ENCODE measurements at regions not wholly inside any gene's neighbourhood (a gene's known extent, or its start where the extent isn't known, plus 50 kb on each side); places are given as distances from the start of the nearest gene placed in this dataset.
"Not testable (repeated sequence)": the region's sequence is repeated elsewhere in the genome, so short reads cannot be mapped to it uniquely, and the experiment has no call there.

DNA sequence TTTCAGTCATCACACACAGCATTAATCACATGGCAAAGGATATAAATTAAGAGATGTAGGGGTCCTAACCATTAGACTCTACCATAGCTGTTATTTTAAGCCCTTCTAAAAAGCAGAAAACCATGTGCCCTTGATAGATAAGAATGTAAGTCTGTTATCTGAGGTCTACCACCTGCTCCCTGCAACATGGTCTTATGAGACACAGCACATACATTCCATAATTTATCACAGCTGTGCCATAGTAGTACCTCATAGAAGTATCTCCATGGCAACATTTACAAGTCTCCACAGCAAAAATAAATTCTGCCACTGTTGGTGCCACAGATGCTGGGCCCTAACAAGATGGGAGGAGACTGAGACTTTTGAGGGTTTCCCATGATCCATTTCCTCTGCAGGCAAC is 265.4 kb downstream of the KDM5D start:
- H3K4me3 ChIP-seq (ENCODE audit: low read depth, low read length), result no peak overlapping the region

GRCh38 chrY:19477959-19478358 is 266.6 kb downstream of the KDM5D start:
- Histone ChIP-seq H3K4me1 (ENCODE audit: control insufficient read depth, insufficient read depth, low read length) (no peaks in the 10 kb centered on the region), H3K4me3 (ENCODE audit: low read depth, low read length) (no peak overlapping the region)
- WGBS (ENCODE audit: insufficient coverage), result no CpG with 5 or more reads among the region's 1 CpG

More for the DNA sequence above, 265.4 kb downstream of the KDM5D start:
- H3K27me3 ChIP-seq (ENCODE audit: control insufficient read depth, insufficient read depth, low read length), result no peaks in the 10 kb centered on the region
- H3K9me3 ChIP-seq (ENCODE audit: control insufficient read depth, insufficient read depth, low read length), result no peaks in the 10 kb centered on the region
- no peaks in the 10 kb centered on the region for H3K36me3 ChIP-seq (ENCODE audit: control insufficient read depth, insufficient read depth, low read length)
- no peak for DNase-seq (ENCODE audit: low read depth in 4 of 6, low spot score in 6 of 6)
- no peaks in the 10 kb centered on the region for H3K4me1 ChIP-seq (ENCODE audit: control insufficient read depth, insufficient read depth, low read length)
- H3K27ac ChIP-seq (ENCODE audit: low read depth, low read length), result no peak overlapping the region

GRCh38 chrY:19465809-19466208 is 278.7 kb downstream of the KDM5D start:
- no peaks in the 10 kb centered on the region for H3K4me1 ChIP-seq (ENCODE audit: control insufficient read depth, insufficient read depth, low read length)
- no peak overlapping the region for H3K27ac ChIP-seq (ENCODE audit: low read depth, low read length)
- no peak for DNase-seq (ENCODE audit: low read depth in 4 of 6, low spot score in 6 of 6)
- H3K4me3 ChIP-seq (ENCODE audit: low read depth, low read length), result no peak overlapping the region
- H3K9me3 ChIP-seq (ENCODE audit: control insufficient read depth, insufficient read depth, low read length), result no peaks in the 10 kb centered on the region
- H3K27me3 ChIP-seq (ENCODE audit: control insufficient read depth, insufficient read depth, low read length), result no peaks in the 10 kb centered on the region
- H3K36me3 ChIP-seq (ENCODE audit: control insufficient read depth, insufficient read depth, low read length), result no peaks in the 10 kb centered on the region

More at GRCh38 chrY:19477959-19478358, 266.6 kb downstream of the KDM5D start:
- no peak overlapping the region for H3K27ac ChIP-seq (ENCODE audit: low read depth, low read length)
- no peak for DNase-seq (ENCODE audit: low read depth in 4 of 6, low spot score in 6 of 6)
- no peaks in the 10 kb centered on the region for H3K36me3 ChIP-seq (ENCODE audit: control insufficient read depth, insufficient read depth, low read length)
- H3K9me3 ChIP-seq (ENCODE audit: control insufficient read depth, insufficient read depth, low read length), result no peaks in the 10 kb centered on the region
- no peaks in the 10 kb centered on the region for H3K27me3 ChIP-seq (ENCODE audit: control insufficient read depth, insufficient read depth, low read length)

- Histone ChIP-seq H3K27ac (ENCODE audit: low read depth, low read length) (no peak overlapping the region), H3K4me1 (ENCODE audit: control insufficient read depth, insufficient read depth, low read length) (no peaks in the 10 kb centered on the region), H3K27me3 (ENCODE audit: control insufficient read depth, insufficient read depth, low read length) (no peaks in the 10 kb centered on the region), H3K36me3 (ENCODE audit: control insufficient read depth, insufficient read depth, low read length) (no peaks in the 10 kb centered on the region), H3K4me3 (ENCODE audit: low read depth, low read length) (no peak overlapping the region), H3K9me3 (ENCODE audit: control insufficient read depth, insufficient read depth, low read length) (no peaks in the 10 kb centered on the region)
- no peak for DNase-seq (ENCODE audit: low read depth in 4 of 6, low spot score in 6 of 6)
Measured at GRCh38 chrY:19456855-19457448, 287.6 kb downstream of the KDM5D start.

- no peaks in the 10 kb centered on the region for H3K36me3 ChIP-seq (ENCODE audit: control insufficient read depth, insufficient read depth, low read length)
- peak in 2 of 6 donors; percentile 2 to 19 for DNase-seq (ENCODE audit: low read depth in 4 of 6, low spot score in 6 of 6)
- no peaks in the 10 kb centered on the region for H3K9me3 ChIP-seq (ENCODE audit: control insufficient read depth, insufficient read depth, low read length)
- no CpG with 5 or more reads among the region's 4 CpGs for WGBS (ENCODE audit: insufficient coverage)
- no peak overlapping the region for H3K27ac ChIP-seq (ENCODE audit: low read depth, low read length)
- H3K4me1 ChIP-seq (ENCODE audit: control insufficient read depth, insufficient read depth, low read length), result no peaks in the 10 kb centered on the region
- no peaks in the 10 kb centered on the region for H3K27me3 ChIP-seq (ENCODE audit: control insufficient read depth, insufficient read depth, low read length)
- H3K4me3 ChIP-seq (ENCODE audit: low read depth, low read length), result no peak overlapping the region
Measured at GRCh38 chrY:19433059-19433458, 311.5 kb downstream of the KDM5D start.

DNA sequence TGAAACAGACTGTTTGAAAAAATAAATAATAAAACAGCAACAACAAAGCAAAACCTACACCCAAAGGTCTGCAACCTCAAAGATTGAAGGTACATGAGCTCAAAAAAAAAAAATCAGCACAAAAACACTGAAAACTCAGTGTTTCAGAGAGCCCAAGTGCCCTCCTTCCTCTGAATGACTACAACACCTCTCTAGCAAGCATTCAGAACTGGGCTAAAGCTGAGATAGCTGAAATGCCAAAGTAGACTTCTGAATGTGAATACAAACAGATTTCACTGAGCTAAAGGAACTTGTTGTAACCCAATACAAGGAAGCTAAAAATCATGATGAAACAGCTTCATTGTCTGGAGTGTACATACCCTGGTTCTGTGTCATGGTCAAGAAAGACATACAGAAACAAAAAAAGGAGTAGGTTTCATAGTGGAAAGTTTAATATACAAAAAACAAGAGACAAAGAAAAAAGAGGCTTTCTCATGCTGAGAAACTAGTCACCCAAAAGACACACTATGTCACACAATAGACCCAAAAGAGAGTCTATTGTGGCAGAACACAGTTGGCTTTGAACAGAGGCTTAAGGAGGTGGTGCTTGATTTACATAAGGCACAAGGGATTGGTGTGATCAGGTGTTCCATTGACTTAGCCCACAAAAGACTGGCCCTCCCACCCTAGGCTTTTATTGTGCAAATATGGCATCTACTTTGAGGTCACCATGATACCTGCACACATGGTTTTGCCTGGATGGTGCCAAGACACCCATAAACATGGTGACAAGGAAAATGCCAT is 316.6 kb downstream of the KDM5D start:
- Histone ChIP-seq H3K9me3 (ENCODE audit: control insufficient read depth, insufficient read depth, low read length) (no peaks in the 10 kb centered on the region), H3K27me3 (ENCODE audit: control insufficient read depth, insufficient read depth, low read length) (no peaks in the 10 kb centered on the region), H3K27ac (ENCODE audit: low read depth, low read length) (no peak overlapping the region), H3K4me3 (ENCODE audit: low read depth, low read length) (no peak overlapping the region), H3K4me1 (ENCODE audit: control insufficient read depth, insufficient read depth, low read length) (no peaks in the 10 kb centered on the region), H3K36me3 (ENCODE audit: control insufficient read depth, insufficient read depth, low read length) (no peaks in the 10 kb centered on the region)
- DNase-seq (ENCODE audit: low read depth in 4 of 6, low spot score in 6 of 6), result no peak

DNA sequence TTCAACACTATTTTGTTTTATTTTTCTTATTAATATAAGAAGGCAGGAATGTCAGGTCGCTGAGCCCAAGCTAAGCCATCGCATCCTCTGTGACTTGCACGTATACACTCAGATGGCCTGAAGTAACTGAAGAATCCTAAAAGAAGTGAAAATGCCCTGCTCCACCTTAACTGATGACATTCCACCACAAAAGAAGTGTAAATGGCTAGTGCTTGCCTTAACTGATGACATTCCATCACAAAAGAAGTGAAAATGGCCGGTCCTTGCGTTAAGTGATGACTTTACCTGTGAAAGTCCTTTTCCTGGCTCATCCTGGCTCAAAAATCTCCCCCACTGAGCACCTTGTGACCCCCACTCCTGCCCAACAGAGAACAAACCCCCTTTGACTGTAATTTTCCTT is 317.3 kb downstream of the KDM5D start:
- not testable (repeated sequence) for H3K4me3 ChIP-seq (ENCODE audit: low read depth, low read length); H3K36me3 ChIP-seq (ENCODE audit: control insufficient read depth, insufficient read depth, low read length); H3K4me1 ChIP-seq (ENCODE audit: control insufficient read depth, insufficient read depth, low read length); H3K9me3 ChIP-seq (ENCODE audit: control insufficient read depth, insufficient read depth, low read length); DNase-seq (ENCODE audit: low read depth in 4 of 6, low spot score in 6 of 6); H3K27me3 ChIP-seq (ENCODE audit: control insufficient read depth, insufficient read depth, low read length); H3K27ac ChIP-seq (ENCODE audit: low read depth, low read length)
- no CpG with 5 or more reads among the region's 5 CpGs for WGBS (ENCODE audit: insufficient coverage)

- no peaks in the 10 kb centered on the region for H3K4me1 ChIP-seq (ENCODE audit: control insufficient read depth, insufficient read depth, low read length)
- H3K27me3 ChIP-seq (ENCODE audit: control insufficient read depth, insufficient read depth, low read length), result no peaks in the 10 kb centered on the region
- H3K4me3 ChIP-seq (ENCODE audit: low read depth, low read length), result no peak overlapping the region
- no peak for DNase-seq (ENCODE audit: low read depth in 4 of 6, low spot score in 6 of 6)
- H3K27ac ChIP-seq (ENCODE audit: low read depth, low read length), result no peak overlapping the region
- no peaks in the 10 kb centered on the region for H3K9me3 ChIP-seq (ENCODE audit: control insufficient read depth, insufficient read depth, low read length)
- no CpG with 5 or more reads among the region's 3 CpGs for WGBS (ENCODE audit: insufficient coverage)
- no peaks in the 10 kb centered on the region for H3K36me3 ChIP-seq (ENCODE audit: control insufficient read depth, insufficient read depth, low read length)
Measured at GRCh38 chrY:19410980-19411766, 333.4 kb downstream of the KDM5D start.

- H3K36me3 ChIP-seq (ENCODE audit: control insufficient read depth, insufficient read depth, low read length), result no peaks in the 10 kb centered on the region
- no peak for DNase-seq (ENCODE audit: low read depth in 4 of 6, low spot score in 6 of 6)
- H3K4me3 ChIP-seq (ENCODE audit: low read depth, low read length), result no peak overlapping the region
- H3K27ac ChIP-seq (ENCODE audit: low read depth, low read length), result no peak overlapping the region
- H3K27me3 ChIP-seq (ENCODE audit: control insufficient read depth, insufficient read depth, low read length), result no peaks in the 10 kb centered on the region
- no peaks in the 10 kb centered on the region for H3K4me1 ChIP-seq (ENCODE audit: control insufficient read depth, insufficient read depth, low read length)
- no peaks in the 10 kb centered on the region for H3K9me3 ChIP-seq (ENCODE audit: control insufficient read depth, insufficient read depth, low read length)
Measured at GRCh38 chrY:19406246-19406645, 338.3 kb downstream of the KDM5D start.

GRCh38 chrY:19405598-19405997 is 338.9 kb downstream of the KDM5D start:
- Histone ChIP-seq H3K27me3 (ENCODE audit: control insufficient read depth, insufficient read depth, low read length) (no peaks in the 10 kb centered on the region), H3K27ac (ENCODE audit: low read depth, low read length) (no peak overlapping the region), H3K36me3 (ENCODE audit: control insufficient read depth, insufficient read depth, low read length) (no peaks in the 10 kb centered on the region), H3K9me3 (ENCODE audit: control insufficient read depth, insufficient read depth, low read length) (no peaks in the 10 kb centered on the region), H3K4me3 (ENCODE audit: low read depth, low read length) (no peak overlapping the region), H3K4me1 (ENCODE audit: control insufficient read depth, insufficient read depth, low read length) (no peaks in the 10 kb centered on the region)
- no peak for DNase-seq (ENCODE audit: low read depth in 4 of 6, low spot score in 6 of 6)
- no CpG with 5 or more reads among the region's 4 CpGs for WGBS (ENCODE audit: insufficient coverage)
